A549 (cell line): ENCODE measurements at regions not wholly inside any gene's neighbourhood (a gene's known extent, or its start where the extent isn't known, plus 50 kb on each side); places are given as distances from the start of the nearest gene placed in this dataset.

Experiments
- CEBPB ChIP-seq, 2 experiments: fragments of >200 bp in 1 of 2; sonication (Bioruptor Twin) in 1 of 2; formaldehyde crosslinking in 1 of 2; IDR thresholded peaks; 2 replicates each; pipeline ENCODE4 v1.6.1; 2012 to 2016
- CTCF ChIP-seq: fragments of >200 bp; sonication (Bioruptor Twin); formaldehyde crosslinking; IDR thresholded peaks from 3 replicates; pipeline ENCODE4 v1.5.1; 2016
- EHMT2 ChIP-seq: fragments of 200-600 bp; sonication (generic); IDR thresholded peaks from 2 replicates; pipeline ENCODE4 v1.6.1; 2016; ENCODE audit warnings: antibody characterized with exemption, low read depth, mild to moderate bottlenecking, moderate library complexity
- EP300 ChIP-seq, 2 experiments: fragments of >200 bp; sonication (Bioruptor Twin); formaldehyde crosslinking; IDR thresholded peaks; 2 replicates in 1 of 2; 3 replicates in 1 of 2; pipeline ENCODE4 v1.6.1; 2016 to 2017
- GATA3 ChIP-seq: IDR thresholded peaks from 2 replicates; pipeline ENCODE4 v1.6.1; 2012; ENCODE audit warnings: borderline replicate concordance
- KDM5A ChIP-seq: fragments of 200-600 bp; sonication (generic); IDR thresholded peaks from 2 replicates; pipeline ENCODE4 v1.6.1; 2016; ENCODE audit warnings: antibody characterized with exemption, mild to moderate bottlenecking
- MAX ChIP-seq: IDR thresholded peaks from 2 replicates; pipeline ENCODE4 v1.6.1; 2012
- POLR2A ChIP-seq: IDR thresholded peaks from 2 replicates; pipeline ENCODE4 v1.6.1; 2012; ENCODE audit warnings: mild to moderate bottlenecking, low read length
- RAD21 ChIP-seq, 2 experiments: fragments of >200 bp in 1 of 2; sonication (Bioruptor Twin) in 1 of 2; formaldehyde crosslinking in 1 of 2; IDR thresholded peaks in 1 of 2; conservative IDR thresholded peaks in 1 of 2; 2 replicates in 1 of 2; 3 replicates in 1 of 2; pipeline ENCODE4 v1.6.1; 2012 to 2018; ENCODE audit warnings: inconsistent platforms in 1 of 2
- RFX5 ChIP-seq: fragments of 450-650 bp; IDR thresholded peaks from 2 replicates; pipeline ENCODE4 v1.7.1; 2014; ENCODE audit warnings: antibody characterized with exemption, mild to moderate bottlenecking, moderate library complexity
- RNF2 ChIP-seq: fragments of 200-600 bp; sonication (generic); IDR thresholded peaks from 2 replicates; pipeline ENCODE4 v1.6.1; 2016; ENCODE audit warnings: low read depth, mild to moderate bottlenecking, antibody characterized with exemption, moderate library complexity, borderline replicate concordance
- ZFP36 ChIP-seq: fragments of 450-650 bp; IDR thresholded peaks from 2 replicates; pipeline ENCODE4 v1.6.1; 2014; ENCODE audit warnings: borderline replicate concordance; ENCODE audit not compliant: partially characterized antibody
- ZSCAN20 ChIP-seq: fragments of 250-450 bp; sonication (Bioruptor Pico); IDR thresholded peaks from 2 replicates; pipeline ENCODE4 v1.8.0; 2022; ENCODE audit warnings: mild to moderate bottlenecking, moderate library complexity

DNA sequence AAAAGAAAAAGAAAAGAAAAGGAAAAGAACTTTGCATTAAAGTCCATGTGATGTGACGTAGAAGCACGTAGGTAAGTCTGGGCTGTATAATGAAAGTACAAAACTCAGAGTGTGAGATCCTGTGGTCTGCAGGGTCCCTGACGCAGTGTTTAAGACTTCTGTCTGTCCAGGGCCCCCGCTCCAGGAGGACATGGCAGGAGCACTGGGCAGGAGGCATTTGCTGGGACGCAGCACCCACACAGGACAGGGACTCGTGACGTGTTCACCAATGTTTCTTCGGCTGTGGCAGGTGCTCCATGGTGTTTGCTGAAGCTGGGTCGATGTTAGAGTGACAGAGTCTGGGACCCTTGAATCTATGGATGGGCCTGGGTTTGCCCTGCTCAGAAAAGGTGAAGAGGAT lies 348.1 kb downstream of the BRD1 start:
- no peak for TF ChIP-seq CTCF
- TF ChIP-seq ZFP36 = no peak
- no peak for TF ChIP-seq GATA3
- TF ChIP-seq EP300 (IDR thresholded peaks at IDR 0.05) = no peak
- no peak for TF ChIP-seq ZSCAN20
- TF ChIP-seq CEBPB (IDR thresholded peaks at IDR 0.05) = no peak
- no peak for TF ChIP-seq RAD21 (conservative IDR thresholded peaks at IDR 0.05 in 1 of 2, IDR thresholded peaks at IDR 0.05 in 1 of 2)
- TF ChIP-seq POLR2A = no peak
- no peak for TF ChIP-seq MAX
- TF ChIP-seq RFX5 = no peak
- TF ChIP-seq EHMT2 = no peak
- no peak for TF ChIP-seq RNF2
- no peak for TF ChIP-seq KDM5A
